HG03558 (cell line): ENCODE measurements at regions not wholly inside any gene's neighbourhood (a gene's known extent, or its start where the extent isn't known, plus 50 kb on each side); places are given as distances from the start of the nearest gene placed in this dataset.

Source experiments
- ATAC-seq: cut with Tn5 transposase; IDR thresholded peaks from one replicate; pipeline ENCODE4 v1.9.1; 2021; ENCODE audit warnings: moderate number of reproducible peaks; ENCODE audit not compliant: unreplicated experiment; ENCODE audit errors: extremely low read depth

DNA sequence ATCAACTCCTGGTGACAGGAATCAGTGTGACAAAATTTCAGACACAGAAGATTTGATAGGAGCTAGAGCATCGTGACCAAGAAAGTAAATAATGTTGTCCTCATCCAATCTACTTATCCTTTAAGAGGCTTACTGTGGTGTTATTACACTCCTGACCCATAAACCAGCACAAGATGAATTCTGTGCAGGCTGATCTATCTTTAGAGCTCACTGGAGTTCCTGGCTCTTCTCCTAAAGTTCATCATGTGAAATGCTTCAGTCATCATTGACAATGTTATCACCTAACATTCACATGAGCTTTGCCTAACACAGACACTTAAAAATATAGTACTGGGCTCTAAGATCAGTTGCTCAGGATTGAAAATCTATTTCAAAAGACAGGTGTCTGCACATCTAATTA, 271.0 kb upstream of the HSF2 start:
- ATAC-seq = no peak

DNA sequence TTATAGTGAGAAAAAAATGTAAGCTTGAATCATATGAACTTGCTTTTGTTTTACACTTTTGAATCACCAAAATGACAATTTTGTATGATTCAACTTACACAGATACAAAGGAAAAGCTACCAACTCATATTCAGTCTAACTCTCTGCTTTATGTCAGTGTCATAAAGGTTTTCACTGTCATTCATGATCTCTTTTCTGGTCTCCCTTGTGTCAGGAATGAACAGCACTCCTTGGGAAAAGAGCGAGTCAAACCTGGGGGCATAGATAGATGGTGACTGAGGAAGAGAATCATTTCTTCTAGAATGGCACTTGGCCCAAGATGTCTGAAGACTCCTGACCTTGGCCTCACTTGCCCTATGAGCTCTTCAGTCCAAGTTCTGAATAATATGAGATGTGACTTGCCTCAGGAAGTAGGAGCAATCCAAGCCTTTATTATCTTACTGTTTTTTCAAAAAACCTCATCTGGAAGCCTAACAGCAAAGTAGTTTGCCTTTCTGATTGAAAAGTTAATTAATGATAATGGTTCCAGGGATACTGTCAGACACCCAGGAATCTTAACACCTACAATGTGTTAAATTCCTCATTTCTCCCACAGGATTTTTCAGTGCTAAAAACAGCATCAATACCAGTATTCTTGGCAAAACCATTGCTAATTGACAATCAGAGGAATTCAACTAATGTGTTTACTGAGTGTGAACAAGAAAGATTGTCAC, 270.0 kb upstream of the HSF2 start:
- ATAC-seq = no peak

DNA sequence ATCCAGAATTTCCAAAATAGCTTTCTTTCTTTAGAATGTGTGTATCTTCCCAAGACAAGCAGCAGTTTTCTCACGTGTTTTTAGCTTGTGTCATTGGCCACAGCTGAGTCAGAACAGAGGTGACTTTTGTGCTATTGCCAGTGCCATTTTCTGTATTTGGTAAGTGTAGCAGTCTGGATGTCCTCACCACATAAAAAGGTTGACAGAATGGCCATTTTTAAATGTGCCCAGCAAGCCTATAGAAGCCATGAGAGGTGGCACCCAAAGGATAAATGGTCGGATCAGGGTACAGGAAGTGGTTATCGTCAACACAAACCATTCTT, 269.5 kb upstream of the HSF2 start:
- ATAC-seq = no peak

DNA sequence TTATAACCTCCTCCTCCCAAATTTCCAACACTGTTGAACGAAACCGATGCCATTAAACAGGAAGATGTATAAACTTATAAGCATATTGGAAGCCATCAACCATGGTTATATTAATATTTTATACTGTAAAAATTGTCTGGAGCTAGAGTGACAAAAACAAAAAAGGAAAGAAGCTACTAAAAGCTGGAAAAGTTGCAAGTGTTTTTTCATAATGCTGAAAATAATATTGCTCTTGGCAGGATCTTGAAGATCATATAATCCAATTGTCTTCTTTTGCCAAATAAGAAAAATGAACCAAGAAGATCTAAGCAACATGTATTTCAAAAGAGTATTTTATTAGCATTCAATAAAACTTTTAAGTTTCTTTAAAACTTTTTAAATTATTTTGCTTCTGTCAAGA, 268.9 kb upstream of the HSF2 start:
- no peak for ATAC-seq

DNA sequence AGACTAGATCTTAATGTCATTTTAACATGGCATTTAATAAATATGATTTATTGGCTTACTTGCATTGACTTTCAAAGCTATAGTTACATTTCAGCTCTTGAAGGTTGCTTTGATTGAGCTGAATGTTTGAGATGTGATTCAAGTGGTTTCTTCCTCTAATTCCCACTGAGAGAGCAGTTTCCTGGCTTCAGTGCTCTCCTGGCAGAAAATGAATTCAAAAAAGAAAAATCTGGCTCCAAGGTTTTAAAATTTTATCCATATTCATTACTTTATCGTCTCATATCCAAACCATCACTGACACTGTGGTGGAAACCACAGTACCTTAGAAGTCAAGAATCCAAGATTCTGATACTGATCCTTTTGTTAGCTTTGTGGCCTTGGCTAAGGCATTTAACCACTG, 263.1 kb upstream of the HSF2 start:
- no peak for ATAC-seq

DNA sequence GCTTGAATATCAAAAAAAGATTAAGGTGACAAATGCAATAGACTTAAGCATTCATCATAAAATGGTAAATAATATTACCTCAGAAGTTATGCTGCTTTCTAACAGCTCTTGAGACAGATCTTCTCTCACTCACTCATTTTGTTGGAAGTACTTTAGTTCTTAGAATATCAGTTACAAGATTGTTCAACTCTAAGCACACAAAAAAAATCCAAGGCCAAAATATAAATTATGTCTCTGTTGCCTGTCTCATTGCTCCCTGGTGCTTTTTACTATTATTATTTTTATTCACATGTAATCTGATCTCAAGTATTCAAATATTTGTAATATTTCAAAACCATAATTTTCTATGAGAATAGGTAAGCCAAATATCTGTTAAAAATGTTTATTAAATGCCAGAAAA, 259.4 kb upstream of the HSF2 start:
- ATAC-seq = no peak

DNA sequence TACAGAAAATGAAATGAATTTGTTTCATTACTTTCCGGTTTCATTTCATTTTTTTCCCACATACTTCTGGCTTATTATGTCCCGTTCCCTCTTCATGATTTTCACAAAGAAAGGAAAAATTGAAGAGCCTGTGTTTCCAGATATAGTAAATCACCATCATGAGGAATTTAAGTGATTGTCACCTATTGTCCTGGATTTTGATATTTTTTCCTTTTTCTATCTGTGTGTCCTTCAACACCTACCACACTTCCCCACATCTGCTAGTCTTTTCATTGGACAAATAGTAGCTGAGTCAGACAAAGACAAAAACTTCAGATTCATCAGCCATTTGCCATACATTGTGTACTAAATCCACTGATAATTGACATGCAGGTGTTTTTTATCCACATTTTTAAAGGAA, 258.2 kb upstream of the HSF2 start:
- no peak for ATAC-seq

DNA sequence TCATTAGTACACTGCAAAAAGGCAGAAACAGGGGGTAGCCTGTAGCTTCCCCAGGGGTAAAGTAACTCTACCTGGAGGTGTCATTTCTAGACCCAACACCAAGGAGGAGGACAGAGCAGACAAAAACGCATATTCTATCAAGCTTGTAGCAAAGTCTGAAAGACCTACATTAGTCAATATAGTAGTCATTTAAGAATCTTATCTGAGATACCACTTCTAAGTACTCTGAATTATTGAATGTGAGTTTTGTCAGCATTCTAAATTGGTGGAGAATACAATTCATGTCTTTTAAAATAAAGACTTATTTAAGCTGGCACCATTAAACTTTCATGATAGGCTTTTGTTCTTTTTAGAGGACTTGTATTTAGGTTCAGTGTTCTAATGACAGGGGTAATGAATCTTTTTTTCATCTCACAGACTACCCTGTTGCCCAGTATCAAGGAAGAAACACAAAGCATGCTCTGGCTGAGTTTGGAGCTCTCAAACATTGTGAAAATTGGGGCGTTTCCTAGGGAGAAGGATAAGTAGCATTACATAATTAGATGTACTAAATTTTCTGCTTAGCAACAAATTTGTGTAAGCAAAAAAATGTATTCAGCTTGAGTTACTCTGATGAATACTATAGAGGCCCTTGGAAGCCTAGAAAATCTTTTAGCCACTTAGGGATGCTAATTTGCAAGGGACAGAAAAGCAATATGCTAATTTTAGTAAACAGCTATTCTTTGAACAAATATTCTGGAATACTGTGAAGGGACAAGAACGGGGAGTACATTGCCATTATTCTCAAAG, 255.4 kb upstream of the HSF2 start:
- no peak for ATAC-seq

DNA sequence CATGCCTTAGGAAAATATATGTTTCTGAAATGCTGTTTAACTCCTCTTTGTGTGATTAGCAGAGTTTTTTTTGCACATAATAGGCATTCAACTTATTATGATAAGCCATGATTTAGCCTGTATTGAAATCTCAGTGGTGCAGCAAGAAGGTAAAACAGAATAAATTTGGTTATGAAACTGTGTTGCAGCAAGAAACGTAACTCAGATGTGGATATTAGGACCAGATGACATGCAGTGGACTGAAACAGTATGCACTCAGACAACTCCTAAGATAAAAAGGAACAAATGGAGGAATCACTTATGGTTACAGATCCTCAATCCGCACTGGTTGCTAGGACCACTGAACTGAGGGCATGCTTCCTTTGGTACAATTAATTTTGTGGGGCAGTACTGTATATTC, 254.2 kb upstream of the HSF2 start:
- ATAC-seq = no peak

DNA sequence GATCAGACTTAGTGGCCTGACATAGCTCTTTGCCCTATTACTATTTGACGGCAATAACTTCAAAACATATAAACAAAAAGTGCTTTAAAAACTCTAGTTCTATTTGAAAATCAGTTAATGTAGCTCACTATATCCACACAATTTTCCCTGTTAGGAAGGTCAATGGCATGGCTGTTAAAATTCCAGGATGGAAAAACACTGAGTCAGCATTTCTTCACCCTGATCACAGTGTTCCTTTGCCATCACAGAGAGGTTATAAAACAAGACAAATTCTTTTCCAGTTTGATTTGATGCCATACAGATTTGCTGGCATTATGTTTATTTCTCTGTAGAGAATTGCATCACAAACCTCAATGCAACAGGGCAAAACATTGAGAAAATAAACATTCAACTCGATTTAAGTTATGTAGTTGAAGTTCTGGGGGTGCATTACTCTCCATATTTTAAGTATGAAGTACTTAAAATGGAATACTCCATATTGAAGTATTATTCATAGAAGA, 253.7 kb upstream of the HSF2 start:
- ATAC-seq = no peak

DNA sequence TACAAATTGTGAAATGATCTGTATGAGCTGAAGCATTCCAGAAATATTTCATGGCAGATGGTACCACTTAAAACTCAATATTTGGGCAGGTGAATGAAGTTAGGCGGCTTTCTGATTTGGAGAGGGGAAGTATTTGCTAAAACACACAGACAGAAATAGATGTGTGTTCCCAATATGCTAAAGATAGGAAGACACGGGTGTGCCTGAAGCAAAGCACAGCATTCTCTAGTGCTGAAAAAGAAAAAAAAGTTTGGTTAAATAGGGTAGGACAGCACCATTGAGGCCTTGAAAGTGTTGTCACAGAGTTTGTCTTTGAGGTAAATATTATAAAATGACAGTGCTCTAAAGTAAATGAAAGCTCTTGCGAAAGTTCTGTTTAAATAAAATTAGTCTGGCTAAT, 252.2 kb upstream of the HSF2 start:
- no peak for ATAC-seq

DNA sequence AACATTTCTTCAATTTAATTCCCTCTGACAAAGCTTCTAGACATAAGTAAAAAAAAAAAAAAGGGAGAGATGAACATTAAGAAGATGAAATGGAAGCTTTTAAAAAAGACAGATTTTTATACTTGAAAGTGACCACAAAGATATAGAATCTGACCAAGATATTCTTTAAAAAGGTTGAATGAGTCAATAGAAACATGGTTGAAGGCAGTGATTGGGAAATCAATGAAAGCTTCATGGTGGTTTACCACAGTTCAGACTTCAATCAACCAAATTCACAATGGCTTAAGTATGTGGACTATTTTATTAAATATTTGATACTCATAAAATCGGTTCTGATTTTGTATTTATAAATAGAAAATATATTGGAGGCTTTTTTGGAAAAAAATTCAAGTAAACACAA, 248.4 kb upstream of the HSF2 start:
- ATAC-seq = no peak

DNA sequence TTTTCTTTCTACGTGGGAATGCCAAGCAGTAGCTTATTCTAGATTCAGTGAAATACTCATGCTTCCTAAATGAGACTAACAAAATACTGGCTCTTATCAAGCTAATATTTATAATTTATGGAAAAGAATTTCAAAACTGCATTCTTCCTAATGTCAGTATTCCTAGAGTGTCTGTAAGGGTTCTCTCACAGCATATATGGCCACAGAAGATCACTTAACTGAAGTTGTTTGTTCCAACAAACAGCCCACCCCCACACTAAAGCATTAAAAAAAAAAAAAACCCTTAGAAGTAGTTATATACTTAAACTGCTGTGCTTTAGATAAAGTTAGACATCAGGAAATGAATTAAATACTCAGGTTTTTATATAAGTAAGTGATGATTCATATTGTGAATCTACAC, 247.7 kb upstream of the HSF2 start:
- no peak for ATAC-seq

DNA sequence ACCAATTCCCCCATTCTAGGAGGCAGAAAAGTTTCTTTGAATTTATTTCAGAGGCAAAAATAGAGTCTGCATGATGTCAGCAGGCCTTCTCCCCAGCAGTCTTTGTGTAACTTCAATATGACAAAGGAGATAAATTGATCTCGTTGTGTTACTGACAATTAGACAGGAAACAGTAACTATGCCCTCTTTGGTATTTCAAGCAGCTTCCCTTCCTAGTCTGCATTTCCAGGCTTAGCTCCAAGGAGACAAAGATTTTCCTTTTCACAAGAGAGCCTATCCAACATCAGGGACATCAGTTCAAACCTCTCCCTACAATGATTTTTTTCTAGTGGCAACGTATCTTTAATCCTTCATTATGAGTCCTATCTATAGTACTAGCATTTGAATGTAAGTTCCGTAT, 245.9 kb upstream of the HSF2 start:
- ATAC-seq = no peak

DNA sequence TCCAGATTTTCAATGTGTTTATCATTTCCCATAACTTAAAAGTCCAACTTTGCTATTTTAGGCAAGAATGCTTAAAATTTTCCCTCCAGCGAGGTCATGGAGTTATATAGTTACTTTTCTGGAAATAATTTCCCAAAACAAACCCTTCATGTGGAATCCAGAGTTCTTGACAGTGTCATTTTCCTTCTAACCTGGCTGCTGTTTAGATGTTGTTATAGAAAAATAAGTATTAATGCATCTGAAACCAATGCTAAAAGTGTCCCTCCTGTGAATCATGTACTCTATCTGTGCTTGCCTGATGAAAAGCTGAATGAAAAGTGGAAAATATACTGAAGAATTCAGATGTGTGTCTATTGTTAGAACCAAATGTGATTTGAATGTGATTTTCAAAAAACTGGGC, 245.3 kb upstream of the HSF2 start:
- ATAC-seq = no peak

DNA sequence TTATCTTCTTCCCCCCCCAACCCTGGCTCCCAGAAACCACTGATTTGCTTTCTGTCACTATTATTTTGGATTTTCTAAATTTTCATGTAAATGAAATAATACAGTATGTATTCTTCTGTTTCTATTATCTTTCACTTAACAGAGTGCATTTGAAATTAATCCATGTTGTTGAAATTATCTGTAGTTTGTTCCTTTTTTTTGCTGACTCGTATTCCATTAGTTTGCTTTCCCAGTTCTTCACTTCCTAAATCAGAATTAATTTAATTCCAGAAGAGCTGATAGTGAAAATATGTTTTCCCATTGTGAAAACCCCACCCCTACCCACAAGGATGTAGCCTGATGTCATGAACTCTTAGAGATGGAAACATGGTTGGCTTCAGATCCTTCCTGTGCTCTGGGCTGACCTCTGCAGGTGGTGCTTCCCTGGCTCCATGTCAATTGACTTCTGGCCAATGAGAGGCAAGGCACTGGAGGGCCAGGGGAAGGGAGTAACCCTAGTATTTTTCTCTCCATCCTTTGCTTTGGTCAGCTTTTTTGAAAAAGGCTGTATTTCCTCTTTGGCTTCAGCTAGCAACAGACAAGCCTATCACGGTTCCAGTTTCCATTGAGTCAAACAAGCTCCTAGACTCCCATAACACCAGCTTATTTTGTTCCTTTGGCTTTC, 244.4 kb upstream of the HSF2 start:
- no peak for ATAC-seq

DNA sequence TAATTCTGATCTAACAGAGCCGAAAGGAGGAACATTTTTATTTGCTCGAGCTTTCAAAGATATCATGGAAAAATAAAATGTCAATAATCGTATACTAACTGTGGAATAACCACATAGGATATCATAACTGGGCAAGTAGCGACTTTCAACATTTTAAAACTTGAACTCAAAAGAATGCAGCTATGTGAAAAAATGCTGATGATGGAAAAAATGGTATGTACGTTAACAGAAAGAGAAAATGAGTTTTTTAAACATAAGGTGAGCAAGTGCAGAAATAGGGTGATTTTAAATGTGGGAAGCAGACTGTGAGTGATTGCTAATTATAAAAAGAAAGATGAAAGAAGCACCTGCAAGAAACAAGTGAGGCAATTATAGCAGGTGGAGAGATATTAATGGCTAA, 238.3 kb upstream of the HSF2 start:
- ATAC-seq = no peak

DNA sequence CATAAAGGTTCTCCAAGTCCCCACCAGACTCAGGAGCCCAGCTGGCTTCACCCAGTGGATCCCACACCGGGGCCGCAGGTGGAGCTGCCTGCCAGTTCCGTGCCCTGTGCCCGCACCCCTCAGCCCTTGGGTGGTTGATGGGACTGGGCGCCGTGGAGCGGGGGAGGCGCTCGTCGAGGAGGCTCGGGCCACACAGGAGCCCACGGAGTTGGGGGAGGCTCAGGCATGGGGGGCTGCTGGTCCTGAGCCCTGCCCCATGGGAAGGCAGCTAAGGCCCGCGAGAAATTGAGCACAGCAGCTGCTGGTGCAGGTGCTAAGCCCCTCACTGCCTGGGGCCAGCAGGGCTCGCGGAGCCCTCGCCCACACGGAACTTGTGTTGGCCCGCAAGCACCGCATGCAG, 234.4 kb upstream of the HSF2 start:
- no peak for ATAC-seq

DNA sequence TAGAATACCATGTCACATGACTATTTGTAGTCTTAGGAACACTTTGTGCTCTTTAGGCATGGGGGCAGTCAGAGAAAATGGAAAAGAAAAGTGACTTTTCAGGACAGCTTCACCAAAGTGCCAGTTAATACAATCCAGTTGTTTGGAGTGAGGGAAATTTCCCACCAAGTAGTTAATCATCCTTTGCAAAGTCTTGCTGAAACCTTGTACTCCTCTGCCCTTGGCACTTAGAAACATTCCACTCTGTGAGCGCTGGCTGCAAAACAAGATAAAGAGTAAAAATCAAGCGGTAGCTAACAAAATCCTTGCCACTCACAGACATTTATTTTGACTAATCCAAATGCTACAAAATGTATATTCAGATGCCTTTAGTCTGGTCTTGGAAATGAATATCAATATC, 229.2 kb upstream of the HSF2 start:
- no peak for ATAC-seq

DNA sequence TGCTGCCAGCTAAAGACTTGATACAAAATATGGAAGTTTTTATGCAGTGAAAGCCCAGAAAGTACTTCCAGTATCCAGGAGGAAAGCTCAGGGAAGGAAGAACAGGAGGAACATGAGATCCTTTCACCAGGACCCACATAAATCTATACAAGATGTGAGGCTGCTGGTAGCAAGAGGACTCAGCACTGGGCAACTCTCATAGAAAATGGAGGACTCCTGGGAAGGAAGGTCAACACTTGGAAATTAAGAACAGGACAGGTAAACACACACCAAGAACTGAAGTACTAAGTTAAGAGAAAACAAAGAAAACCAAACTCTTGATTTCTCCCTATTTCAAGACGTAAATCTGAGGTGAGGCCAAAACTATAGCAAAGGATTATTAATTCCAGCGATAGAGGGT, 220.5 kb upstream of the HSF2 start:
- no peak for ATAC-seq

DNA sequence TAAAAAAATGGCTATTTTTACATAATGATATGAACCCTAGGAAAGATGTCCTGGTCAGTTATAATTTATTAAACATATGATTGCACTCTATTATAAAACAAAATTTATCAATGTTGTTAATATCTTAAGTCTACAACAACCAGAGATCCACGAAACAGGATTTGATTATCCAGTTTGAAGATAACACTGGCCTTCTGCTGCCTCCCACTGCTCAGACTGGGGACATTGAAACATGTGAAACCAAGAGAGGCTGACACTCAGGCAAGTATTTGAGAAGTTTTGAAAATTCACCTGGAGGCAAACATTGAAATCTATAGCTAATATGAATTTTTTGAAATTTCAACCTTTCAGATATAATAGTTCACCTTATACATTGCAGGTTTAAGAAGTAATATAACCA, 219.3 kb upstream of the HSF2 start:
- no peak for ATAC-seq

DNA sequence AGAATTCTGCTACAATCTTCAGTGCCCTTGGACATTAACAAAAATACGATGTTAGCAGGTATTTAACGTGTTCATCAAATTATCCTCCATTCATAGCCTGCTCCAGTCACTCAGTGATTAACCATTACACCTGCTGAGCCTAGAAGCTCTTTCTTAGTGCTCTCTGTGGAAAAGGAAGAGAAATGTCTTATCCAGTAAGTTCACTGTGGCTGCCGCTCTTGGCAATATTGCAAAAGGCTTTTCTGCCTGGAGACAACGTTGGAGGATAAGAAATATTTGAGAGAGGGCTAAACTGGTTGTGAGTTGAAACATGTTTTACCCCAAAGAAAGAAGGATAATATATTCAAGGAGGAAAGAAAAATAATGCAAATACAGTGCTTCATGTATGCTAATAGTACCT, 217.4 kb upstream of the HSF2 start:
- ATAC-seq = no peak
